MG63 (cell line): ENCODE measurements at regions not wholly inside any gene's neighbourhood (a gene's known extent, or its start where the extent isn't known, plus 50 kb on each side); places are given as distances from the start of the nearest gene placed in this dataset.
A peak's percentile ranks its signal among the peaks of the same experiment; 100 is the strongest.
"Not testable (repeated sequence)": the region's sequence is repeated elsewhere in the genome, so short reads cannot be mapped to it uniquely, and the experiment has no call there.

ENCODE experiments used
- DNase-seq: peaks from one replicate; pipeline ENCODE4 v3.0.0-alpha.2; 2020
- H3K27me3 ChIP-seq: fragments of 250-450 bp; sonication (Bioruptor Pico); 2 replicates; pipeline ENCODE4 v1.5.1; 2020; ENCODE audit warnings: mild to moderate bottlenecking, moderate library complexity
- H3K36me3 ChIP-seq: fragments of 250-450 bp; sonication (Bioruptor Pico); 2 replicates; pipeline ENCODE4 v1.5.1; 2020; ENCODE audit warnings: mild to moderate bottlenecking, moderate library complexity
- H3K4me3 ChIP-seq: fragments of 250-450 bp; sonication (Bioruptor Pico); 2 replicates; pipeline ENCODE4 v1.5.1; 2020; ENCODE audit warnings: mild to moderate bottlenecking, moderate library complexity
- H3K9me3 ChIP-seq: fragments of 250-450 bp; sonication (Bioruptor Pico); 2 replicates; pipeline ENCODE4 v1.5.1; 2020; ENCODE audit warnings: mild to moderate bottlenecking, moderate library complexity

- Histone ChIP-seq H3K4me3 (no peak overlapping the region), H3K9me3 (no peaks in the 10 kb centered on the region), H3K36me3 (no peaks in the 10 kb centered on the region), H3K27me3 (no peaks in the 10 kb centered on the region)
- DNase-seq = no peak
These were observed 464.4 kb downstream of the SUCLG1 start for GRCh38 chr2:83994633-83995179.

GRCh38 chr2:83993873-83994632 is 465.0 kb downstream of the SUCLG1 start:
- H3K36me3 ChIP-seq = no peaks in the 10 kb centered on the region
- no peaks in the 10 kb centered on the region for H3K9me3 ChIP-seq
- H3K27me3 ChIP-seq = no peaks in the 10 kb centered on the region
- H3K4me3 ChIP-seq = no peak overlapping the region
- no peak for DNase-seq

- no peaks in the 10 kb centered on the region for H3K36me3 ChIP-seq
- H3K4me3 ChIP-seq = no peak overlapping the region
- no peaks in the 10 kb centered on the region for H3K27me3 ChIP-seq
- DNase-seq = peak; percentile 1
- H3K9me3 ChIP-seq = no peaks in the 10 kb centered on the region
These were observed 467.1 kb downstream of the SUCLG1 start for GRCh38 chr2:83991992-83992391.

GRCh38 chr2:83990636-83991035 is 468.4 kb downstream of the SUCLG1 start:
- Histone ChIP-seq H3K4me3 (no peak overlapping the region), H3K27me3 (no peaks in the 10 kb centered on the region), H3K9me3 (no peaks in the 10 kb centered on the region), H3K36me3 (no peaks in the 10 kb centered on the region)
- DNase-seq = no peak

- not testable (repeated sequence) for H3K4me3 ChIP-seq, H3K36me3 ChIP-seq, DNase-seq, H3K27me3 ChIP-seq, H3K9me3 ChIP-seq
These were observed 482.5 kb downstream of the SUCLG1 start for GRCh38 chr2:83976628-83977027.

- no peaks in the 10 kb centered on the region for H3K36me3 ChIP-seq
- no peak for DNase-seq
- no peaks in the 10 kb centered on the region for H3K27me3 ChIP-seq
- H3K9me3 ChIP-seq = no peaks in the 10 kb centered on the region
- H3K4me3 ChIP-seq = no peak overlapping the region
These were observed 487.0 kb downstream of the SUCLG1 start for GRCh38 chr2:83972128-83972527.

- no peak overlapping the region for H3K4me3 ChIP-seq
- DNase-seq = no peak
- no peaks in the 10 kb centered on the region for H3K9me3 ChIP-seq
These were observed 487.5 kb downstream of the SUCLG1 start for GRCh38 chr2:83971547-83971946.

GRCh38 chr2:83970217-83970929 is 488.7 kb downstream of the SUCLG1 start:
- Histone ChIP-seq H3K4me3 (no peak overlapping the region), H3K27me3 (no peaks in the 10 kb centered on the region), H3K9me3 (no peaks in the 10 kb centered on the region), H3K36me3 (no peaks in the 10 kb centered on the region)
- DNase-seq = no peak

More at GRCh38 chr2:83971547-83971946, 487.5 kb downstream of the SUCLG1 start:
- Histone ChIP-seq H3K36me3 (no peaks in the 10 kb centered on the region), H3K27me3 (no peaks in the 10 kb centered on the region)

GRCh38 chr2:83969085-83969484 is 490.0 kb downstream of the SUCLG1 start:
- Histone ChIP-seq H3K9me3 (no peaks in the 10 kb centered on the region), H3K36me3 (no peaks in the 10 kb centered on the region), H3K4me3 (no peak overlapping the region), H3K27me3 (no peaks in the 10 kb centered on the region)
- DNase-seq = no peak

GRCh38 chr2:83967854-83968253 is 491.2 kb downstream of the SUCLG1 start:
- DNase-seq = no peak
- no peak overlapping the region for H3K4me3 ChIP-seq
- H3K36me3 ChIP-seq = no peaks in the 10 kb centered on the region
- H3K27me3 ChIP-seq = no peaks in the 10 kb centered on the region
- no peaks in the 10 kb centered on the region for H3K9me3 ChIP-seq

- DNase-seq, H3K9me3 ChIP-seq, H3K36me3 ChIP-seq, H3K27me3 ChIP-seq, H3K4me3 ChIP-seq: not testable (repeated sequence)
These were observed 492.1 kb downstream of the SUCLG1 start for GRCh38 chr2:83966946-83967345.

GRCh38 chr2:83961512-83961911 is 497.6 kb downstream of the SUCLG1 start:
- H3K9me3 ChIP-seq = no peaks in the 10 kb centered on the region
- no peaks in the 10 kb centered on the region for H3K36me3 ChIP-seq
- no peak for DNase-seq
- no peak overlapping the region for H3K4me3 ChIP-seq
- no peaks in the 10 kb centered on the region for H3K27me3 ChIP-seq

- no peaks in the 10 kb centered on the region for H3K9me3 ChIP-seq
- H3K36me3 ChIP-seq = no peaks in the 10 kb centered on the region
- DNase-seq = no peak
- H3K4me3 ChIP-seq = no peak overlapping the region
- no peaks in the 10 kb centered on the region for H3K27me3 ChIP-seq
These were observed 498.7 kb downstream of the SUCLG1 start for GRCh38 chr2:83960371-83960770.

GRCh38 chr2:83959266-83959665 is 499.8 kb downstream of the SUCLG1 start:
- DNase-seq = peak; percentile 20
- H3K9me3 ChIP-seq = no peaks in the 10 kb centered on the region
- no peaks in the 10 kb centered on the region for H3K36me3 ChIP-seq
- H3K27me3 ChIP-seq = no peaks in the 10 kb centered on the region
- H3K4me3 ChIP-seq = no peak overlapping the region

- Histone ChIP-seq H3K4me3 (no peak overlapping the region), H3K36me3 (no peaks in the 10 kb centered on the region), H3K9me3 (no peaks in the 10 kb centered on the region), H3K27me3 (no peaks in the 10 kb centered on the region)
- no peak for DNase-seq
These were observed 502.1 kb downstream of the SUCLG1 start for GRCh38 chr2:83956991-83957390.

- no peaks in the 10 kb centered on the region for H3K9me3 ChIP-seq
- H3K4me3 ChIP-seq = no peak overlapping the region
- no peaks in the 10 kb centered on the region for H3K36me3 ChIP-seq
- H3K27me3 ChIP-seq = no peaks in the 10 kb centered on the region
- DNase-seq = no peak
These were observed 505.4 kb downstream of the SUCLG1 start for GRCh38 chr2:83953697-83954096.

- DNase-seq = no peak
- H3K36me3 ChIP-seq = no peaks in the 10 kb centered on the region
- H3K27me3 ChIP-seq = no peaks in the 10 kb centered on the region
- H3K4me3 ChIP-seq = no peak overlapping the region
- no peaks in the 10 kb centered on the region for H3K9me3 ChIP-seq
These were observed 507.6 kb downstream of the SUCLG1 start for GRCh38 chr2:83951378-83951947.
